H1 (cell line): ENCODE measurements at regions not wholly inside any gene's neighbourhood (a gene's known extent, or its start where the extent isn't known, plus 50 kb on each side); places are given as distances from the start of the nearest gene placed in this dataset.

Experiments
- CTCF ChIA-PET: fragments of 300-600 bp; sonication (Branson Sonifier 250); formaldehyde crosslinking; loops from one replicate; lab custom pipeline; 2021; ENCODE audit not compliant: partially characterized antibody; lab: Charles Lee
- POLR2A ChIA-PET: fragments of 300-600 bp; sonication (Branson Sonifier 250); formaldehyde crosslinking; loops from one replicate; lab custom pipeline; 2021; ENCODE audit warnings: inconsistent platforms; ENCODE audit not compliant: partially characterized antibody; lab: Charles Lee
- DNase-seq, 2 experiments: peaks; one replicate each; pipeline versions ENCODE4 v3.0.0 to v3.0.0-alpha.2; 2010 to 2022; ENCODE audit warnings: low spot score in 2 of 2, low read depth in 1 of 2, mixed read lengths in 1 of 2
- FAIRE-seq: peaks from 2 replicates; lab custom pipeline; 2011; peaks lifted over from hg19 to GRCh38; lab: Jason Lieb, UNC
- H2AFZ ChIP-seq: 2 replicates; pipeline ENCODE4 v1.8.1; 2012; ENCODE audit warnings: low read length, inconsistent platforms
- H2AK5ac ChIP-seq: 2 replicates; pipeline ENCODE4 v1.6.1; 2013; ENCODE audit warnings: low read depth, low read length
- H2BK120ac ChIP-seq: replicated peaks from 2 replicates; pipeline ENCODE3; 2013; ENCODE audit warnings: low read depth, low read length, inconsistent platforms
- H2BK12ac ChIP-seq: 2 replicates; pipeline ENCODE4 v1.6.1; 2013; ENCODE audit warnings: low read depth, low read length
- H2BK15ac ChIP-seq: 2 replicates; pipeline ENCODE4 v1.6.1; 2013; ENCODE audit warnings: low read length
- H2BK20ac ChIP-seq: 2 replicates; pipeline ENCODE4 v1.6.1; 2013; ENCODE audit warnings: low read length
- H2BK5ac ChIP-seq: 2 replicates; pipeline ENCODE4 v1.6.1; 2013; ENCODE audit warnings: low read depth, low read length
- H3K14ac ChIP-seq: 2 replicates; pipeline ENCODE4 v1.6.1; 2013; ENCODE audit warnings: inconsistent platforms; ENCODE audit not compliant: insufficient read length
- H3K18ac ChIP-seq: 2 replicates; pipeline ENCODE4 v1.6.1; 2013; ENCODE audit warnings: low read length; ENCODE audit errors: extremely low read depth
- H3K23ac ChIP-seq: 2 replicates; pipeline ENCODE4 v1.6.1; 2013; ENCODE audit warnings: inconsistent platforms; ENCODE audit not compliant: insufficient read length
- H3K23me2 ChIP-seq: 2 replicates; pipeline ENCODE4 v1.6.1; 2013; ENCODE audit warnings: low read depth, low read length
- H3K27ac ChIP-seq: 2 replicates; pipeline ENCODE4 v1.6.1; 2011; ENCODE audit warnings: low read depth, low read length, inconsistent platforms
- H3K27me3 ChIP-seq, 4 experiments: replicated peaks in 1 of 4; 1 replicate in 1 of 4; 2 replicates in 3 of 4; pipeline versions ENCODE4 v1.6.1 to v1.8.1; 2011 to 2013; ENCODE audit warnings: low read length in 3 of 4, mild to moderate bottlenecking in 3 of 4, inconsistent platforms in 2 of 4, mixed read lengths in 2 of 4, moderate library complexity in 1 of 4; ENCODE audit not compliant: control insufficient read depth in 3 of 4, insufficient read depth in 3 of 4; ENCODE audit errors: extremely low read depth in 1 of 4
- H3K36me3 ChIP-seq, 4 experiments: 2 replicates each; pipeline versions ENCODE4 v1.6.1 to v1.8.1; 2011 to 2013; ENCODE audit warnings: mild to moderate bottlenecking in 4 of 4, low read length in 3 of 4, moderate library complexity in 2 of 4, control low read depth in 1 of 4, inconsistent platforms in 1 of 4; ENCODE audit not compliant: insufficient read depth in 4 of 4, control insufficient read depth in 2 of 4
- H3K4ac ChIP-seq: replicated peaks from 2 replicates; pipeline ENCODE3; 2013; ENCODE audit warnings: low read length, low read depth, mixed read lengths, inconsistent platforms; ENCODE audit not compliant: insufficient read length
- H3K4me1 ChIP-seq, 4 experiments: replicated peaks in 1 of 4; 1 replicate in 1 of 4; 2 replicates in 3 of 4; pipeline versions ENCODE4 v1.6.1 to v1.8.1; 2011 to 2013; ENCODE audit warnings: low read length in 3 of 4, inconsistent platforms in 2 of 4, mixed read lengths in 1 of 4; ENCODE audit not compliant: insufficient read depth in 4 of 4, control insufficient read depth in 3 of 4
- H3K4me2 ChIP-seq, 2 experiments: 2 replicates each; pipeline versions ENCODE4 v1.6.1 to v1.8.1; 2011 to 2013; ENCODE audit warnings: low read depth in 2 of 2, low read length in 2 of 2, control low read depth in 1 of 2, inconsistent platforms in 1 of 2, mild to moderate bottlenecking in 1 of 2; ENCODE audit not compliant: insufficient read depth in 1 of 2
- H3K4me3 ChIP-seq, 4 experiments: fragments of 200-600, 300-600 bp in 1 of 4; sonication (generic), shearing (Covaris generic), sonication (Bioruptor Twin) in 1 of 4; 2 replicates each; pipeline versions ENCODE4 v1.5.1 to v1.8.1; 2011 to 2016; ENCODE audit warnings: low read length in 4 of 4, low read depth in 3 of 4, control low read depth in 2 of 4, inconsistent platforms in 2 of 4, mild to moderate bottlenecking in 2 of 4, mixed read lengths in 1 of 4, moderate library complexity in 1 of 4; ENCODE audit not compliant: insufficient read depth in 2 of 4; ENCODE audit errors: extremely low read depth in 1 of 4
- H3K56ac ChIP-seq: replicated peaks from 2 replicates; pipeline ENCODE3; 2013; ENCODE audit warnings: low read depth, mild to moderate bottlenecking, mixed read lengths, low read length, inconsistent platforms; ENCODE audit not compliant: insufficient read length
- H3K79me1 ChIP-seq: 2 replicates; pipeline ENCODE4 v1.6.1; 2013; ENCODE audit warnings: low read depth, low read length, control low read depth
- H3K79me2 ChIP-seq, 2 experiments: 2 replicates each; pipeline versions ENCODE4 v1.6.1 to v1.8.1; 2012 to 2013; ENCODE audit warnings: low read length in 2 of 2, mild to moderate bottlenecking in 2 of 2, inconsistent platforms in 1 of 2; ENCODE audit not compliant: insufficient read depth in 2 of 2, control insufficient read depth in 1 of 2
- H3K9ac ChIP-seq, 4 experiments: replicated peaks in 1 of 4; 1 replicate in 1 of 4; 2 replicates in 3 of 4; pipeline versions ENCODE4 v1.6.1 to v1.8.1; 2011 to 2013; ENCODE audit warnings: low read depth in 3 of 4, low read length in 3 of 4, control low read depth in 2 of 4, mild to moderate bottlenecking in 2 of 4, moderate library complexity in 2 of 4, inconsistent platforms in 1 of 4; ENCODE audit errors: extremely low read depth in 1 of 4
- H3K9me3 ChIP-seq, 2 experiments: 2 replicates each; pipeline versions ENCODE4 v1.6.1 to v1.8.1; 2012 to 2013; ENCODE audit warnings: mild to moderate bottlenecking in 2 of 2, moderate library complexity in 2 of 2, control low read depth in 1 of 2, inconsistent platforms in 1 of 2, low read depth in 1 of 2, low read length in 1 of 2, mixed read lengths in 1 of 2; ENCODE audit not compliant: insufficient read depth in 2 of 2
- H4K20me1 ChIP-seq, 2 experiments: replicated peaks in 1 of 2; 2 replicates each; pipeline versions ENCODE3 to v1.8.1; 2011 to 2013; ENCODE audit warnings: inconsistent platforms in 2 of 2, low read length in 2 of 2, mild to moderate bottlenecking in 1 of 2; ENCODE audit not compliant: insufficient read depth in 2 of 2, control insufficient read depth in 1 of 2
- H4K5ac ChIP-seq: 2 replicates; pipeline ENCODE4 v1.6.1; 2013; ENCODE audit warnings: low read length, low read depth, mixed read lengths, inconsistent platforms; ENCODE audit not compliant: insufficient read length
- H4K8ac ChIP-seq: 2 replicates; pipeline ENCODE4 v1.8.0; 2013; ENCODE audit warnings: mild to moderate bottlenecking, moderate library complexity, low read length, inconsistent platforms; ENCODE audit not compliant: insufficient read depth; ENCODE audit errors: extremely low read depth
- H4K91ac ChIP-seq: replicated peaks from 2 replicates; pipeline ENCODE3; 2013; ENCODE audit warnings: low read length, mixed read lengths, inconsistent platforms; ENCODE audit not compliant: insufficient read length
- ATF2 ChIP-seq: IDR thresholded peaks from 2 replicates; pipeline ENCODE4 v1.6.1; 2012; ENCODE audit warnings: low read length, inconsistent platforms
- ATF3 ChIP-seq: IDR thresholded peaks from 2 replicates; pipeline ENCODE4 v1.6.1; 2011; ENCODE audit warnings: low read depth, mild to moderate bottlenecking, low read length; ENCODE audit not compliant: insufficient read depth
- EZH2 ChIP-seq: fragments of 200-600 bp; sonication (generic); IDR thresholded peaks from 2 replicates; pipeline ENCODE4 v1.7.1; 2012; ENCODE audit warnings: low read depth, mild to moderate bottlenecking, moderate library complexity, low read length, inconsistent platforms; ENCODE audit not compliant: severe bottlenecking
- FOSL1 ChIP-seq: IDR thresholded peaks from 2 replicates; pipeline ENCODE4 v1.6.1; 2011; ENCODE audit warnings: mild to moderate bottlenecking, low read depth, low read length, moderate library complexity; ENCODE audit not compliant: insufficient read depth
- HDAC6 ChIP-seq: IDR thresholded peaks from one replicate; pipeline ENCODE4 v1.7.1; 2012; ENCODE audit warnings: low read depth, mild to moderate bottlenecking, inconsistent platforms, low read length, moderate library complexity
- PHF8 ChIP-seq: fragments of 200-600 bp; sonication (generic); conservative IDR thresholded peaks from 2 replicates; pipeline ENCODE4 v1.7.1; 2012; ENCODE audit warnings: low read depth, mild to moderate bottlenecking, inconsistent platforms, low read length, moderate library complexity
- POU5F1 ChIP-seq: IDR thresholded peaks from 2 replicates; pipeline ENCODE4 v1.6.1; 2011; ENCODE audit warnings: low read depth, mild to moderate bottlenecking, low read length, moderate library complexity
- RAD21 ChIP-seq, 2 experiments: IDR thresholded peaks in 1 of 2; conservative IDR thresholded peaks in 1 of 2; 2 replicates each; pipeline ENCODE4 v1.6.1; 2011; ENCODE audit warnings: low read depth in 2 of 2, low read length in 2 of 2, improper control_type of control experiment in 1 of 2, inconsistent platforms in 1 of 2, mild to moderate bottlenecking in 1 of 2, moderate library complexity in 1 of 2
- RFX5 ChIP-seq: IDR thresholded peaks from 2 replicates; pipeline ENCODE4 v1.6.1; 2011; ENCODE audit warnings: low read depth, low read length, improper control_type of control experiment, borderline replicate concordance
- SIRT6 ChIP-seq: IDR thresholded peaks from one replicate; pipeline ENCODE4 v1.7.1; 2012; ENCODE audit warnings: low read length, inconsistent platforms
- SP4 ChIP-seq: IDR thresholded peaks from 2 replicates; pipeline ENCODE4 v1.6.1; 2012; ENCODE audit warnings: low read length, inconsistent platforms
- WGBS, 2 experiments: shearing (Covaris generic) in 1 of 2; methylation state at CpG; one replicate each; pipeline versions ENCODE4 v1.1.6 to v1.1.7; 2013 to 2015; ENCODE audit warnings: low lambda C conversion rate in 2 of 2, mixed read lengths in 2 of 2, inconsistent platforms in 1 of 2, low coverage in 1 of 2, missing lambda C conversion rate in 1 of 2; ENCODE audit not compliant: insufficient replicate concordance in 2 of 2, insufficient coverage in 1 of 2, insufficient read length in 1 of 2; ENCODE audit errors: extremely low coverage in 1 of 2, missing lambda C conversion rate in 1 of 2; 5-methylcytosine and 5-hydroxymethylcytosine counted together

GRCh38 chrX:40260146-40260747 lies 162.5 kb upstream of the BCOR start:
- CTCF ChIA-PET = no interaction called here
- TF ChIP-seq ATF3 = no peak
- TF ChIP-seq POU5F1 = no peak
- TF ChIP-seq HDAC6 = no peak
- TF ChIP-seq RFX5 = no peak
- no peak for TF ChIP-seq FOSL1
- TF ChIP-seq EZH2 = no peak
- TF ChIP-seq RAD21 (IDR thresholded peaks at IDR 0.05 in 1 of 2, conservative IDR thresholded peaks at IDR 0.05 in 1 of 2; ENCODE audit: low read depth in 2 of 2, low read length in 2 of 2) = no peak
- no peak for TF ChIP-seq SP4
- TF ChIP-seq SIRT6 = no peak
- TF ChIP-seq ATF2 = no peak
- no peak for TF ChIP-seq PHF8

More at GRCh38 chrX:40260146-40260747, 162.5 kb upstream of the BCOR start:
- H3K79me1 ChIP-seq = no peaks in the 10 kb centered on the region
- H2BK12ac ChIP-seq = no peak overlapping the region
- no peak overlapping the region for H2BK120ac ChIP-seq
- no peak overlapping the region for H2AK5ac ChIP-seq
- no peak for DNase-seq
- POLR2A ChIA-PET = no interaction called here
- no peak overlapping the region for H3K56ac ChIP-seq
- 70% methylated on average over 9 of the region's 14 CpGs; no CpG with 5 or more reads in 1 of the 2 experiments for WGBS, 2 experiments
- H3K9me3 ChIP-seq = no peaks in the 10 kb centered on the region
- FAIRE-seq = no peak
- H3K36me3 ChIP-seq = no peaks in the 10 kb centered on the region
- no peaks in the 10 kb centered on the region for H3K27me3 ChIP-seq
- H2BK5ac ChIP-seq = no peak overlapping the region
- no peak overlapping the region for H2AFZ ChIP-seq
- H3K27ac ChIP-seq = no peak overlapping the region
- H4K5ac ChIP-seq = no peak overlapping the region
- H3K9ac ChIP-seq = no peak overlapping the region
- no peaks in the 10 kb centered on the region for H4K20me1 ChIP-seq
- H3K4me3 ChIP-seq = no peak overlapping the region
- H3K79me2 ChIP-seq = no peaks in the 10 kb centered on the region
- no peak overlapping the region for H3K14ac ChIP-seq
- no peak overlapping the region for H3K4ac ChIP-seq
- H3K4me2 ChIP-seq = no peak overlapping the region
- no peak overlapping the region for H4K91ac ChIP-seq
- H3K4me1 ChIP-seq = peaks cover 0 to 6% (median 0%) of the 10 kb centered on the region in 4 experiments; a peak in 2 of 7 replicates
- no peak overlapping the region for H2BK20ac ChIP-seq
- H4K8ac ChIP-seq = no peak overlapping the region
- H3K23me2 ChIP-seq = no peaks in the 10 kb centered on the region
- H3K23ac ChIP-seq = no peak overlapping the region
- no peak overlapping the region for H3K18ac ChIP-seq
- no peak overlapping the region for H2BK15ac ChIP-seq
